Vagina (tissue), 2 donors: ENCODE measurements at regions not wholly inside any gene's neighbourhood (a gene's known extent, or its start where the extent isn't known, plus 50 kb on each side); places are given as distances from the start of the nearest gene placed in this dataset.
"Not testable (repeated sequence)": the region's sequence is repeated elsewhere in the genome, so short reads cannot be mapped to it uniquely, and the experiment has no call there.

Source experiments
- DNase-seq, 2 donors: peaks; one replicate each; pipeline ENCODE4 v3.0.0-alpha.2; 2017; ENCODE audit errors: extremely low spot score in 2 of 2
- H3K27ac ChIP-seq: fragments of 200-600 bp; sonication (generic); one replicate; pipeline ENCODE4 v1.5.1; 2019
- H3K27me3 ChIP-seq: fragments of 200-600 bp; sonication (generic); one replicate; pipeline ENCODE4 v1.5.1; 2019
- H3K36me3 ChIP-seq, 2 donors: fragments of 200-600 bp; sonication (generic); one replicate each; pipeline ENCODE4 v1.5.1; 2017 to 2019
- H3K4me1 ChIP-seq: fragments of 200-600 bp; sonication (generic); one replicate; pipeline ENCODE4 v1.5.1; 2019
- H3K4me3 ChIP-seq, 2 donors: fragments of 200-600 bp; sonication (generic); 1 replicate in 1 of 2; 2 replicates in 1 of 2; pipeline ENCODE4 v1.5.1; 2016 to 2019
- H3K9me3 ChIP-seq: fragments of 200-600 bp; sonication (generic); one replicate; pipeline ENCODE4 v1.5.1; 2019
- intact Hi-C: fragments of 100-400 bp; cut with DNase I; formaldehyde crosslinking; loops from one replicate; pipeline ENCODE4 v1.15.1; 2023

DNA sequence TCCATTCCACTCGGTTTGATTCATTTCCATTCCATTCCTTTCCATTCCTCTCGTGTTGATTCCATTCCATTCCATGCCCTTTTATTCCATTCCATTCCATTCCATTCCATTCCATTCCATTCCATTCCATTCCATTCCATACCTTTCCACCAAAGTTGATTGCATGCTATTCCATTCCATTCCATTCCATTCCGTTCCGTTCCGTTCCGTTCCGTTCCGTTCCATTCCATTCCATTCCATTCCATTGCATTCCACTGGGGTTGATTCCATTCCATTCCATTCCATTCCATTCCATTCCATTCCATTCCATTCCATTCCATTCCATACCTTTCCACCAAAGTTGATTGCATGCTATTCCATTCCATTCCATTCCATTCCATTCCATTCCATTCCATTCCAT, 154.3 kb downstream of the CWH43 start:
- H3K27me3 ChIP-seq, H3K27ac ChIP-seq, DNase-seq, H3K4me1 ChIP-seq, H3K9me3 ChIP-seq, H3K36me3 ChIP-seq, intact Hi-C loops, H3K4me3 ChIP-seq: not testable (repeated sequence)

DNA sequence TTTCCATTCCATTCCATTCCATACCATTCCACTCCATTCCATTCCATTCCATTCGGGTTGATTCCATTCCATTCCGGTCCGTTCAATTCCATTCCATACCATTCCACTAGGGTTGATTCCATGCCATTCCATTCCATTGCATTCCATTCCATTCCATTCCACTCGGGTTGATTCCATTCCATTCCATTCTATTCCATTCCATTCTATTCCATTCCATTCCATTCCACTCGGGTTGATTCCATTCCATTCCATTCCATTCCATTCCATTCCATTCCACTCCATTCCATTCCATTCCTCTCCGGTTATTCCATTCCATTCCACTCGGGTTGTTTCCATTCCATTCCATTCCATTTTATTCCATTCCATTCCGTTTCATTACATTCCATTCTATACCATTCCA, 155.9 kb downstream of the CWH43 start:
- H3K27me3 ChIP-seq, intact Hi-C loops: not testable (repeated sequence)

DNA sequence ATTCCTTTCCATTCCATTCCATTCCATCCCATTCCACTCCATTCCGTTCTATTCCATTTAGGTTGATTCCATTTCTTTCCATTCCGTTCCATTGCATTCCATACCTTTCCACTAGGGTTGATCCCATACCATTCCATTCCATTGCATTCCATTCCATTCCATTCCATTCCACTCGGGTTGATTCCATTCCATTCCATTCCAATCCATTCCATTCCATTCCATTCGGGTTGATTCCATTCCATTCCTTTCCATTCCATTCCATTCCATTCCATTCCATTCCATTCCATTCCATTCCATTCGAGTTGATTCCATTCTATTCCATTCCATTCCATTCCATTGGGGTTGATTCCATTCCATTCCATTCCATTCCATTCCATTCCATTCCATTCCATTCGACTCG, 161.1 kb downstream of the CWH43 start:
- intact Hi-C loops, H3K9me3 ChIP-seq, H3K36me3 ChIP-seq, H3K4me3 ChIP-seq, DNase-seq, H3K27me3 ChIP-seq, H3K27ac ChIP-seq, H3K4me1 ChIP-seq: not testable (repeated sequence)

More for the DNA sequence above, 155.9 kb downstream of the CWH43 start:
- H3K36me3 ChIP-seq, H3K27ac ChIP-seq, H3K4me1 ChIP-seq, H3K9me3 ChIP-seq, H3K4me3 ChIP-seq, DNase-seq: not testable (repeated sequence)

DNA sequence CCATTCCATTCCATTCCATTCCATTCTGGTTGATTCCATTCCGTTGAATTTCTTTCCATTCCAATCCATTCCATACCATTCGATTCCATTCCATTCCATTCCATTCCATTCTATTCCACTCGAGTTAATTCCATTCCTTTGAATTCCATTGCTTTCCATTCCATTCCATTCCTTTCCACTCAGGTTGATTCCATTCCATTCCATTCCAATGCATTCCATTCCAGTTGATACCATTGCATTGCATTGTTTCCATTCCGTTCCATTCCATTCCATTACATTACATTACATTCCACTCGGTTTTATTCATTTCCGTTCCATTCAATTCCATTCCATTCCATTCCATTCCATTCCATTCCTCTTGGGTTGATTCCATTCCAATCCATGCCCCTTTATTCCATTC, 161.5 kb downstream of the CWH43 start:
- intact Hi-C loops, H3K9me3 ChIP-seq, DNase-seq, H3K4me3 ChIP-seq, H3K27ac ChIP-seq, H3K27me3 ChIP-seq, H3K36me3 ChIP-seq, H3K4me1 ChIP-seq: not testable (repeated sequence)

DNA sequence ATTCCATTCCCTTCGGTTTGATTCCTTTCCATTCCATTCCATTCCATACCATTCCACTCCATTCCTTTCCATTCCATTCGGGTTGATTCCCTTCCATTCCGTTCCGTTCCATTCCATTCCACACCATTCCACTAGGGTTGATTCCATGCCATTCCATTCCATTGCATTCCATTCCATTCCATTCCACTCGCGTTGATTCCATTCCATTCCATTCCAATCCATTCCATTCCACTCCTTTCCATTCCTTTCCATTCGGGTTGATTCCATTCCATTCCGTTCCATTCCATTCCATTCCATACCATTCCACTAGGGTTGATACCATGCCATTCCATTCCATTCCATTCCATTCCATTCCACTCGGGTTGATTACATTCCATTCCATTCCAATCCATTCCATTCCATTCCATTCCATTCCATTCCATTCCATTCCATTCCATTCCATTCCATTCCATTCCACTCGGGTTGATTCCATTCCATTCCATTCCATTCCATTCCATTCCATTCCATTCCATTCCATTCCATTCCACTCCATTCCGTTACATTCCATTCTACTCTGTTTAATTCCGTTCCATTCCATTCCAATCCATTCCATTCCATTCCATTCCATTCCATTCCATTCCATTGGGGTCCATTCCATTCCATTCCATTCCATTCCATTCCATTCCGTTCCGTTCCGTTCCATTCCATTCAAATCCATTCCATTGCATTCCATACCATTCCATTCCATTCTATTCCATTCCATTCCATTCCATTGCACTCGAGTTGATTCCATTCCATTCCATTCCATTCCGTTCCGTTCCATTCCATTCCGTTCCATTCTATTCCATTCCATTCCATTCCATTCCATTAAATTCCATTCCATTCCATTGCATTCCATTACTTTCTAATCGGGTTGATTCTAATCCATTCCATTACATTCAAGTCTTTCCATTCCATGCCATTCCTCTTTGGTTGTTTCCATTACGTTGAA, 163.2 kb downstream of the CWH43 start:
- H3K36me3 ChIP-seq, H3K4me3 ChIP-seq, H3K27ac ChIP-seq, H3K9me3 ChIP-seq, H3K4me1 ChIP-seq, H3K27me3 ChIP-seq, intact Hi-C loops: not testable (repeated sequence)
- peak; percentile 99 to 100 for DNase-seq

DNA sequence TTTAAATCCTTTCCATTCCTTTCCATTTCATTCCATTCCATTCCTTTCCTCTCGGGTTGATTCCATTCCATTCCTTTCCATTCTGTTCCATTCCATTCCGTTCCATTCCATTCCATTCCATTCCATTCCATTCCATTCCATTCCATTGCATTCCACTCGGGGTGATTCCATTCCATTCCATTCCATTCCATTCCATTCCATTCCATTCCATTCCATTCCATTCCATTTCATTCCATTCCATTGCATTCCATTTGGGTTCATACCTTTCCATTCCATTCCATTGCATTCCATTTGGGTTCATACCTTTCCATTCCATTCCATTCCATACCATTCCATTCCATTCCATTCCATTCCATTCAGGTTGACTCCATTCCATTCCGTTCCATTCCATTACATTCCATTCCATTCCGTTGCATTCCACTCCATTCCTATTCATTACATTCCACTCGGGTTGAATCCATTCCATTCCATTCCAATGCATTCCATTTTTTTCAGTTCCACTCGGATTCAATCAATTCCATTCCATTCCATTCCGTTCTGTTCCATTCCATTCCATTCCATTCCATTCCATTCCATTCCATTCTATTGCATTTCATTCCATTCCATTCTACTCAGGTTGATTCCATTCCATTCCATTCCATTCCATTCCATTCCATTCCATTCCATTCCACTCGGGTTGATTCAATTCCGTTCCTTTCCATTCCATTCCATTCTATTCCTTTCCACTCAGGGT, 164.4 kb downstream of the CWH43 start:
- H3K4me3 ChIP-seq, H3K4me1 ChIP-seq, H3K27me3 ChIP-seq, intact Hi-C loops, H3K36me3 ChIP-seq, H3K9me3 ChIP-seq, H3K27ac ChIP-seq: not testable (repeated sequence)
- DNase-seq, result peak in 1 of 2 donors; percentile 95

DNA sequence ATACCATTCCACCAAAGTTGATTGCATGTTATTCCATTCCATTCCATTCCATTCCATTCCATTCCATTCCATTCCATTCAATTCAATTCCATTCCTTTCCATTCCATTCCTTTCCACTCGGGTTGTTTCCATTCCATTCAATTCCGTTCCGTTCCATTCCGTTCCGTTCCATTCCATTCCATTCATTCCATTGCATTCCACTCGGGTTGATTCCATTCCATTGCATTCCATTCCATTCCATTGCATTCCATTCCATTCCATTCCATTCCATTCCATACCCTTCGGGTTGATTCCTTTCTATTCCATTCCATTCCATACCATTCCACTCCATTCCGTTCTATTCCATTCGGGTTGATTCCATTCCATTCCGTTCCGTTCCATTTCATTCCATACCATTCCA, 166.9 kb downstream of the CWH43 start:
- H3K4me1 ChIP-seq, H3K27ac ChIP-seq, H3K4me3 ChIP-seq, intact Hi-C loops, DNase-seq, H3K36me3 ChIP-seq, H3K27me3 ChIP-seq, H3K9me3 ChIP-seq: not testable (repeated sequence)

DNA sequence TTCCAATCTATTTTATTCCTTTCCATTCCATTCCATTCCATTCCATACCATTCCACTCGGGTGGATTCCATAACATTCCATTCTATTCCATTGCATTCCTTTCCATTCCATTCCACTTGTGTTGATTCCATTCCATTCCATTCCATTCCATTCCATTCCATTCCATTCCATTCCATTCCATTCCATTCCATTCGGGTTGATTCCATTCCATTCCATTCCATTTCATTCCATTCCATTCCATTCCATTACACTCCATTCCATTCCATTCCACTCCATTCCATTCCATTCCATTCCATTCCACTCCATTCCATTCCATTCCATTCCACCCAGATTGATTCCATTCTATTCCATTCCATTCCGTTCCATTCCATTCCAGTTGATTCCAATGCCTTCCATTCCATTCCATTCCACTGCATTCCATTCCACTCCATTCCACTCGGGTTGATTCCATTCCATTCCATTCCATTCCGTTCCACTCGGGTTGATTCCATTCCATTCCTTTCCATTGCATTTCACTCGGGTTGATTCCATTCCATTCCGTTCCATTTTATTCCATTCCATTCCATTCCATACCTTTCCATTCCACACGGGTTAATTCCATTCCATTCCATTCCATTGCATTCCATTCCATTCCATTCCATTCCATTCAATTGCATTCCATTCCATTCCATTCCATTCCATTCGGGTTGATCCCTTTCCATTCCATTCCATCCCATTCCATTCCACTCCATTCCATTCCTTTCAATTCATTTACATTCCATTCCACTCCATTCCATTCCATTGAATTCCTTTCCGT, 168.4 kb downstream of the CWH43 start:
- H3K27ac ChIP-seq, H3K4me3 ChIP-seq, intact Hi-C loops, H3K27me3 ChIP-seq, H3K4me1 ChIP-seq, H3K9me3 ChIP-seq, H3K36me3 ChIP-seq: not testable (repeated sequence)
- DNase-seq, result peak; percentile 99 to 100

DNA sequence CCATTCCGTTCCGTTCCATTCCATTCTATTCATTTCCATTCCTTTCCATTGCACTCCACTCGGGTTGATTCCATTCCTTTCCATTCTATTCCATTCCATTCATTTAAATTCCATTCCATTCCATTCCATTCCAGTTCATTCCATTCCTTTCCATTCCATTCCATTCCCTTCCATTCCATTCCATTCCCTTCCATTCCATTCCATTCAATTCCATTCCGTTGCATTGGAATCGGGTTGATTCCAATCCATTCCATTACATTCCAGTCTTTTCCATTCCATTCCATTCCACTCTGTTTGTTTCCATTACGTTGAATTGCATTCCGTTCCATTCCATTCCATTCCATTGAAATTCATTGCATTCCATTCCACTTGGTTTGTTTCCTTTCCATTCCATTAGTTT, 169.2 kb downstream of the CWH43 start:
- H3K4me3 ChIP-seq, H3K36me3 ChIP-seq, H3K9me3 ChIP-seq, DNase-seq, H3K4me1 ChIP-seq, intact Hi-C loops, H3K27me3 ChIP-seq, H3K27ac ChIP-seq: not testable (repeated sequence)

DNA sequence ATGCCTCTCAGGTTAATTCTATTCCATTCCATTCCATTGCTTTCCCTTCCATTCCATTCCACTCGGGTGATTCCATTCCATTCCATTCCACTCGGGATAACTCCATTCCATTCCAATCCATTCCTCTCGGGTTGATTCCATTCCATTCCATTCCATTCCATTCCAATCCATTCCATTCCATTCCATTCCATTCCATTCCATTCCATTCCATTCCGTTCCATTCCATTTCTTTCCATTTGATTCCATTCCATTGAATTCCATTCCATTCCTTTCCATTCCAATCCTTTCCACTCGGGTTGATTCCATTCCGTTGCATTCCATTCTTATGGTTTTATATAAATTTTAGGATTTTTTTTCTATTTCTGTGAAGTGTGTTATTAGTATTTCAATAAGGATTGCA, 170.2 kb downstream of the CWH43 start:
- H3K27ac ChIP-seq, intact Hi-C loops, DNase-seq, H3K9me3 ChIP-seq, H3K4me3 ChIP-seq, H3K27me3 ChIP-seq, H3K4me1 ChIP-seq, H3K36me3 ChIP-seq: not testable (repeated sequence)

DNA sequence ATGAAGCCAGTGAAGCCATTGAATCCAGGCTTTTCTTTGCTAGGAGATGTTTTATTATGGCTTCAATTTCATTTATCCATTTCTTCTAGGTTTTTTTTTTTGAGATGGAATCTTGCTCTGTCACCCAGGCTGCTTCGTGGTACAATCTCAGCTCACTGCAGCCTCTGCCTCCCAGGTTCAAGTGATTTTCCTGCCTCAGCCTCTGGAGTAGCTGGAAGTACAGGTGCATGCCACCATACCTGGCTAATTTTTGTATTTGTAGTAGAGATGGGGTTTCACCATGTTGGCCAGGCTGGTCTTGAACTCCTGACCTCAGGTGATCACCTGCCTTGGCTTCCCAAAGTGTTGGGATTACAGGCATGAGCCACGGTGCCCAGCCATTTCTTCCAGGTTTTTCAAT, 171.6 kb downstream of the CWH43 start:
- H3K4me3 ChIP-seq, H3K27me3 ChIP-seq, H3K9me3 ChIP-seq, DNase-seq, H3K36me3 ChIP-seq, intact Hi-C loops, H3K27ac ChIP-seq, H3K4me1 ChIP-seq: not testable (repeated sequence)

DNA sequence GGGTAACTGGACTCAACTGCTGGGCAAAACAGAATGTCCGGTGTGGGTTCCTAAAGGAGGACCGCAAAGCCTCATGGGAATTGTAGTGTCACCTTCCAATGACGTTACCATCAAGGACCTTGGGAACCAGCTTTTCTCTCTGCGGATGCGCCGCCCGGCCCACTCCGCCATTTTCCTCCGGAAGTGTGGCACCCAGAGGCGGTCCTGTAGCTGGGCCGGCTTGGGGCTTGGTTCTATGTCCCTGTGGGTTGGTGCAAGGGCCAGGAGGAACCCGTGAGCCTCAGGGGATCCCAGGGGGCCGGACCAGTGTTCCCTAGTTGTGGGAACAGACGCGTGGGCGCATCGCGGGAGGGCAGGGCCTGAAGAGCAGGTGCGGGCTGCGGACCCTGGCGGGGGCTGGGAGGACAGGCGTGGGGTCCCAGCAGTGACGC, 175.1 kb downstream of the CWH43 start:
- H3K9me3 ChIP-seq, H3K4me3 ChIP-seq, H3K27ac ChIP-seq, H3K36me3 ChIP-seq, intact Hi-C loops, H3K27me3 ChIP-seq, H3K4me1 ChIP-seq, DNase-seq: not testable (repeated sequence)

DNA sequence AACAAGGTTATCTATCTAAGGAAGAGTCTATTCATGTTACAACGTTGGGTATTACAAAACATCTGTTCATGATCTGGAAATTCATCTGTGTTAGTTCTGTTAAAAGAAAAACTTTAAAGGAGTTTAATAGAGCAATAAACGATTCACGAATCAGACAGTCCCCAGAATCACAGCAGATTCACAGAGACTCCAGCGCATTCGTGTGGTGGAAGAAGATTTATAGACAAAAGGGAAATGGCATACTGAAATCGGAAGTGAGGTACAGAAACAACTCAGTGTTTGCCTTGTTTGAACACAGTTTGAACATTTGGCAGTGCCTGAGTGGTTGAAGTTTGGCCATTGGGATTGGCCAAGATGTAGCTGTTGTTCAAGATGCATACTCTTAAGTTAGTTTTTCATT, 178.8 kb downstream of the CWH43 start:
- H3K27me3 ChIP-seq, H3K4me3 ChIP-seq, H3K36me3 ChIP-seq, H3K27ac ChIP-seq, DNase-seq, intact Hi-C loops, H3K4me1 ChIP-seq, H3K9me3 ChIP-seq: not testable (repeated sequence)
